ENCODE measurements at regions not wholly inside any gene's neighbourhood (a gene's known extent, or its start where the extent isn't known, plus 50 kb on each side); places are given as distances from the start of the nearest gene placed in this dataset.

DNA sequence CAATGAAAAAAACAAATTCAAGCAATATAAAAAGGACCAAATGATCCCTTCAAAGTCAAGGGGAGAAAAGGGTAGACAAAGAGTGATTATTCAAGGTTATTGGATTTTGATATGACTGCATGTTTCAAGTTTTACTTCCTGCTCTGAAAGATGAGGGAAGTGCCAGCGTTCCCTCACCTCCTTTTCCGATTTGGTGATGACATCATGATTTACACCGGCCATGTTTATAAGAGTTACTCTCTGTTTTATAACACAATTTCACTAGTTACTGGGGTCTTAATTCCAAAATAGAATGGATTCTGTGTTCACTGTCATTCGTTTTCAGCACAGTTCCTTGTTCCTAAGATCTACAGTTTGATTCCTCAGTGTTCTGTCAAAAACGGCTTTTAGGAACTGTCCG lies 60.5 kb upstream of the CPXM2 start:
- H3K27ac Mint-ChIP-seq, result no peak overlapping the region
- no peak overlapping the region for H3K14ac ChIP-seq (ENCODE audit: insufficient read depth, low read length)
- no peaks in the 10 kb centered on the region for H3K79me2 ChIP-seq (ENCODE audit: insufficient read depth, low read length)
- no peak for DNase-seq
- no peak overlapping the region for H3K4me2 ChIP-seq (ENCODE audit: insufficient read depth, insufficient read length, low read length)
- TF ChIP-seq, protein P1, sequence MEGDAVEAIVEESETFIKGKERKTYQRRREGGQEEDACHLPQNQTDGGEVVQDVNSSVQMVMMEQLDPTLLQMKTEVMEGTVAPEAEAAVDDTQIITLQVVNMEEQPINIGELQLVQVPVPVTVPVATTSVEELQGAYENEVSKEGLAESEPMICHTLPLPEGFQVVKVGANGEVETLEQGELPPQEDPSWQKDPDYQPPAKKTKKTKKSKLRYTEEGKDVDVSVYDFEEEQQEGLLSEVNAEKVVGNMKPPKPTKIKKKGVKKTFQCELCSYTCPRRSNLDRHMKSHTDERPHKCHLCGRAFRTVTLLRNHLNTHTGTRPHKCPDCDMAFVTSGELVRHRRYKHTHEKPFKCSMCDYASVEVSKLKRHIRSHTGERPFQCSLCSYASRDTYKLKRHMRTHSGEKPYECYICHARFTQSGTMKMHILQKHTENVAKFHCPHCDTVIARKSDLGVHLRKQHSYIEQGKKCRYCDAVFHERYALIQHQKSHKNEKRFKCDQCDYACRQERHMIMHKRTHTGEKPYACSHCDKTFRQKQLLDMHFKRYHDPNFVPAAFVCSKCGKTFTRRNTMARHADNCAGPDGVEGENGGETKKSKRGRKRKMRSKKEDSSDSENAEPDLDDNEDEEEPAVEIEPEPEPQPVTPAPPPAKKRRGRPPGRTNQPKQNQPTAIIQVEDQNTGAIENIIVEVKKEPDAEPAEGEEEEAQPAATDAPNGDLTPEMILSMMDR (conservative IDR thresholded peaks at IDR 0.05), result no peak
- no peak overlapping the region for H2BK120ac ChIP-seq (ENCODE audit: low read depth, low read length, poor library complexity, severe bottlenecking)
- H3K56ac ChIP-seq (ENCODE audit: insufficient read length, low read depth, low read length), result no peak overlapping the region
- H3K4me3 Mint-ChIP-seq, result no peak overlapping the region
- H3K79me1 ChIP-seq (ENCODE audit: insufficient read depth, low read depth, low read length, poor library complexity, severe bottlenecking), result no peaks in the 10 kb centered on the region
- no peak overlapping the region for H4K91ac ChIP-seq (ENCODE audit: insufficient read length, low read depth, low read length)
- no peak overlapping the region for H3K18ac ChIP-seq (ENCODE audit: insufficient read length, low read depth, low read length)
- H3K4me1 ChIP-seq (ENCODE audit: insufficient read depth, low read length), result peaks cover 3% of the 10 kb centered on the region; the same call in 1 of the 2 replicates
- no peak overlapping the region for H2BK15ac ChIP-seq (ENCODE audit: low read depth, low read length)
- no peaks in the 10 kb centered on the region for H3K9me3 ChIP-seq (ENCODE audit: control insufficient read depth, low read depth, low read length)
- no peaks in the 10 kb centered on the region for H3K23me2 ChIP-seq (ENCODE audit: insufficient read length, low read depth, low read length, poor library complexity, severe bottlenecking)
- H3K9me3 Mint-ChIP-seq, result no peaks in the 10 kb centered on the region
- no peak overlapping the region for H3T11ph ChIP-seq (ENCODE audit: low read length)
- no peaks in the 10 kb centered on the region for H4K20me1 ChIP-seq (ENCODE audit: control insufficient read depth, insufficient read depth, insufficient read length)
- H3K23ac ChIP-seq (ENCODE audit: insufficient read length, low read depth, low read length), result no peak overlapping the region
- no peak overlapping the region for H4K8ac ChIP-seq (replicated peaks; ENCODE audit: insufficient read length, low read depth, low read length)
- H3K27me3 Mint-ChIP-seq (ENCODE audit: low read depth), result peaks cover 1% of the 10 kb centered on the region; the same call in 1 of the 2 replicates
- no peak overlapping the region for H3K27ac ChIP-seq (ENCODE audit: insufficient read length, low read depth, low read length)
- H2BK5ac ChIP-seq (ENCODE audit: insufficient read length, low read length), result no peak overlapping the region
- no peak overlapping the region for H2BK12ac ChIP-seq (ENCODE audit: insufficient read length, low read depth, low read length)
- H4K5ac ChIP-seq (ENCODE audit: insufficient read length, low read depth, low read length), result no peak overlapping the region
- H3K36me3 Mint-ChIP-seq (ENCODE audit: insufficient read depth in 1 of 3, low read depth in 3 of 3), result no peaks in the 10 kb centered on the region
- H2AK5ac ChIP-seq (ENCODE audit: insufficient read length, low read length), result no peak overlapping the region
- H3K4me1 Mint-ChIP-seq, result peaks cover 24 to 25% of the 10 kb centered on the region in 2 experiments
- H3K9ac ChIP-seq (ENCODE audit: extremely low read depth, insufficient read length, low read length), result no peak overlapping the region
- H2AFZ ChIP-seq (ENCODE audit: low read length), result no peak overlapping the region
- no peak overlapping the region for H3K4ac ChIP-seq (ENCODE audit: low read depth, low read length)
- no peaks in the 10 kb centered on the region for H3K27me3 ChIP-seq (ENCODE audit: insufficient read depth, low read length)
- H2BK20ac ChIP-seq (ENCODE audit: low read depth, low read length, poor library complexity, severe bottlenecking), result no peak overlapping the region
- no CpG with 5 or more reads among the region's 6 CpGs for WGBS (ENCODE audit: extremely low coverage, insufficient read length, low lambda C conversion rate)

All from H9 (cell line).